CD4-positive, alpha-beta T cell treated with Interleukin-15 for 4 hours (primary cell): ENCODE measurements at regions not wholly inside any gene's neighbourhood (a gene's known extent, or its start where the extent isn't known, plus 50 kb on each side); places are given as distances from the start of the nearest gene placed in this dataset.
"Not testable (repeated sequence)": the region's sequence is repeated elsewhere in the genome, so short reads cannot be mapped to it uniquely, and the experiment has no call there.

Experiments
- DNase-seq: peaks from one replicate; pipeline ENCODE4 v3.0.0-alpha.2; 2020; ENCODE audit warnings: low spot score

GRCh38 chr21:25487046-25487594, 120.2 kb downstream of the MRPL39 start:
- peak; percentile 31 for DNase-seq

GRCh38 chr21:25485914-25486313, 121.4 kb downstream of the MRPL39 start:
- DNase-seq, result no peak

- no peak for DNase-seq
Observed at GRCh38 chr21:25467896-25468295, 139.4 kb downstream of the MRPL39 start.

GRCh38 chr21:25467071-25467470, 140.2 kb downstream of the MRPL39 start:
- DNase-seq, result not testable (repeated sequence)

GRCh38 chr21:25466470-25466869, 140.8 kb downstream of the MRPL39 start:
- no peak for DNase-seq

GRCh38 chr21:25465263-25465662, 142.0 kb downstream of the MRPL39 start:
- no peak for DNase-seq

GRCh38 chr21:25464275-25464674, 143.0 kb downstream of the MRPL39 start:
- DNase-seq, result peak; percentile 71

GRCh38 chr21:25462517-25462971, 144.7 kb downstream of the MRPL39 start:
- no peak for DNase-seq

GRCh38 chr21:25461725-25462124, 145.6 kb downstream of the MRPL39 start:
- DNase-seq, result no peak

- DNase-seq, result no peak
Observed at GRCh38 chr21:25459993-25460392, 147.3 kb downstream of the MRPL39 start.

- no peak for DNase-seq
Observed at GRCh38 chr21:25459365-25459764, 147.9 kb downstream of the MRPL39 start.

GRCh38 chr21:25458484-25458883, 148.8 kb downstream of the MRPL39 start:
- DNase-seq, result no peak

- DNase-seq, result no peak
Observed at GRCh38 chr21:25457946-25458345, 149.3 kb downstream of the MRPL39 start.

GRCh38 chr21:25457411-25457810, 149.9 kb downstream of the MRPL39 start:
- peak; percentile 66 for DNase-seq

GRCh38 chr21:25456672-25457071, 150.6 kb downstream of the MRPL39 start:
- peak; percentile 67 for DNase-seq

GRCh38 chr21:25453524-25453923, 153.8 kb downstream of the MRPL39 start:
- no peak for DNase-seq

- DNase-seq, result no peak
Observed at GRCh38 chr21:25449950-25450349, 157.3 kb downstream of the MRPL39 start.

- DNase-seq, result no peak
Observed at GRCh38 chr21:25441835-25442234, 165.4 kb downstream of the MRPL39 start.

- not testable (repeated sequence) for DNase-seq
Observed at GRCh38 chr21:25437465-25437864, 169.8 kb downstream of the MRPL39 start.

GRCh38 chr21:25428537-25428936, 178.7 kb downstream of the MRPL39 start:
- DNase-seq, result peak; percentile 4

GRCh38 chr21:25427828-25428227, 179.5 kb downstream of the MRPL39 start:
- no peak for DNase-seq

- no peak for DNase-seq
Observed at GRCh38 chr21:25426580-25426979, 180.7 kb downstream of the MRPL39 start.

GRCh38 chr21:25425156-25425555, 182.1 kb downstream of the MRPL39 start:
- no peak for DNase-seq

- no peak for DNase-seq
Observed at GRCh38 chr21:25424634-25425033, 182.6 kb downstream of the MRPL39 start.

GRCh38 chr21:25424048-25424447, 183.2 kb downstream of the MRPL39 start:
- DNase-seq, result no peak
